Urothelium cell line (cell line): ENCODE measurements at regions not wholly inside any gene's neighbourhood (a gene's known extent, or its start where the extent isn't known, plus 50 kb on each side); places are given as distances from the start of the nearest gene placed in this dataset.

ENCODE experiments used
- DNase-seq: peaks from one replicate; pipeline ENCODE4 v3.0.0; 2011; ENCODE audit warnings: low spot score, mixed read lengths
- FAIRE-seq: peaks from 2 replicates; lab custom pipeline; 2011; peaks lifted over from hg19 to GRCh38; lab: Jason Lieb, UNC

DNA sequence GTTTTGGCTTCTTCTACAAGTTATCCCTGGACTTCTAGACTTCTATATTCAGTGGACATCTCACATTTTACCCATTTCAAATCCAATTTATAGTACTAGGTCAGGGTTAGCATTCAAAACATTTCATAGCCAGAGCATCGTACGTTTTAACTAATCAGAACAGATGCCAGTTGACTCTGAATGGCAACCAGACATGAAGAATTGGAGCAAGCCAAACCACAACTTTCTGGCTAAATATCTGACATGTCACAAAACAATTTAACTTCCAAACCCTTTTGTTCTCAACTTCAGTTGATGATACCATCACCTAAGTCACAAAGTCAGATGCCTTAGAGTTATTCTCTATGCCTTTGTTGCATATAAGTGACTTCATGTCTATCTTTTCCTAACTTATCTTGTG is 1105.7 kb downstream of the XPNPEP1 start:
- FAIRE-seq (no peak), DNase-seq (no peak)

DNA sequence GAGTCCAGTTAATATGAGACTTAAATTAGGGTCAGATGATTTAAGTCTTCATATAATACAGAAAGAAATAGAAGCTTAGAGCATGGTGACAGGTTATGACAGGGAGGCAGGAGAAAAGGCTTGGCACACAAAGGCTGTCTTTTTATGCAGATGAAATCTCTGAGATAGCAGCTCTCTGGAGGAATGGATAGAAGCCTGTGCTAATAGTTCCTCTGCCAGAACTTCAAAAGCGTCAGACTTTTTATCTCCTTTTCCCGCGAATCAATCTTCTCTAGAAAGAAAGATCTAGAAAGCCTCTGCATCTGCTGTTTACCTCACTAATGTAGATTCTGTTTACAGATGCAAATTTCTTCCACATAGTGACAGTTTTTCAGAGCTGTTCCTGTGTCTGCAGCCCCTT is 1106.2 kb downstream of the XPNPEP1 start:
- no peak for FAIRE-seq
- DNase-seq: no peak

DNA sequence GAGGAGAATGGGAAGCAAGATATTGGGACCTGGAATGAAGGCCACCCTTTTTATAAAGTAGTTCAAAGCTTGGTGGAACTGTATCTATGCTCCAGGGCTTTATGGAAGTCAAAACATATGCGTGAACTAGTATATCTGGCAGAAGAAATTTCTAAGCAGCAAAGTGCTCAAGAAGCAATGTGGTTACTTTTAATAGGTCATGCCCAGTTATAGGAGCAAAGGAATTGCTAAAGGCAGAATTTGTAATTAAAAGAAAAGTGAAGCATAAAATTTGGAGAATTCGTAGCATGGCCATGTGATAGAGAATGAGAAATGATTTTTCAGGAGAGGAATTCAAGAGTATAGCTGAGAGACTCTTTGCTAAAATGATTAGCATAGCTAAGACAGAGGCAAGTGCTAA is 1110.4 kb downstream of the XPNPEP1 start:
- FAIRE-seq (no peak), DNase-seq (no peak)

DNA sequence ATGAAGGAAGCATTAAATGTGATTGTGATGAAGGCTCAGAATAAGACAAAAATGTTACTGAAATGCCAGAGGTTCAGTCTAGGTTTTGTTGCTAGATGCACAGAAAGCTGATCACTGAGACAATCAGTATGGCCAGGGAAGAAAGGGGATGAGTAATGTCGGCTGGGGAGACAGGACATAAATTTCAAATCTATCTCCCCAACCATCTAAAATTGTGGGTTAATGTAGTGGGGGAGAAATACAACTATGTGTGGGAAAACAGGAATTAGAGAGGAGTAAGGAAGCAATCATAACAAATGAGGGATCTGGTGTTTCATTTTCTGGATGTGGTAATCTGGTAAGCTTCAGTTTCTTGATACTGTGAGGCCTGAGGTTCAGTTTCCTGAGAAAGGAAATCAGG is 1111.0 kb downstream of the XPNPEP1 start:
- no peak for DNase-seq
- FAIRE-seq: no peak

DNA sequence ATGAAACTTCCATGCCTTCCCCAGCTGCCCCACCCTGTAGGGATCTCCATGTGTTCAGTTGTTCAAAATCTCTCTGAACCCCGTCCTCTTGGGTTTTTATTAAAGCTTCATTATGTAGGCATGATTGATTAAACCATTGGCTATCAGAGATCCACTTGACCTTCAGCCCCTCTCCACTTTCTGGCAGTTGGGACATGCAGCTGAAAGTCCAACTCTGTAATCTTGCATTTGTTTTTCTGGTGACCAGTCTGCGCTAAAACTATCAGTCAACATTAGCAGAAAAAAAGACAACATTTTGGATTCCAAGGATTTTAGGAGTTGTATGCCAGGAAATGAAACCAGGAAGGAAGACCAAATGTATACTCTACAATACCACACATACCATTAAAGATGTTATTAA is 1115.1 kb downstream of the XPNPEP1 start:
- no peak for FAIRE-seq
- no peak for DNase-seq

DNA sequence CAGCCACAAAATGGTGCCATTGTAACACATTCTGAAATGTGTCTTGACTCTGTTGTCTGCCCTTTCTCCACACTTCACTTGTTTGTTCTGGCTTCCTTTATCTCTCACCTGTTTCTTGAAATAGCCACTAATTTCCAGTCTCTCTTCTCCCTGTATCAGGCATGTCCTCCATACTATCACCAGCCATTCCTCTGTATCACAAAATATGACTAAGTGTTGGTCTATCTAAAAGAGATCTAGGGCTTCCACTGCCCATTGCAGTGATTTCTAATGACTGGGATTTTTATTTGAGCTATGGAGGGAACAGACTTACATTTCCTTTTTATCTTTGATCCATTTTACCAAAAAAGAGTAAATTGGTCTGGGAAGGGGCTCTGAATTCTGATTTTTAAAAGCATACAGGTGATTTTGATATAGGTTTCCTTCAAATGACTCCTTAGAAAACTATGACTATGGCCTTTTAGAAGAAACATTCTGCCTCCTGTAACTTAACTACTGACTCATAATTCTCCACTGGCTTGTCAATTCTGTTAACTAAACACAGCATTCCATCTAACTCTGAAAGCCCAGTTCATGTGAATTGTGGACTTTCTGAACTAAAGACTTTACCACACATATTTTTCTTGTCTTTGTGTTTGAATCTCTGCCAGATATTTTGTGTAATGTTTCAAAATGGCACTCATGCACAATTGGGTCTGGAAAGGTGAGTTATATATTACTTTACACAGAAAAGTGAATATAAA is 1121.4 kb downstream of the XPNPEP1 start:
- FAIRE-seq (peak; percentile 30), DNase-seq (no peak)

DNA sequence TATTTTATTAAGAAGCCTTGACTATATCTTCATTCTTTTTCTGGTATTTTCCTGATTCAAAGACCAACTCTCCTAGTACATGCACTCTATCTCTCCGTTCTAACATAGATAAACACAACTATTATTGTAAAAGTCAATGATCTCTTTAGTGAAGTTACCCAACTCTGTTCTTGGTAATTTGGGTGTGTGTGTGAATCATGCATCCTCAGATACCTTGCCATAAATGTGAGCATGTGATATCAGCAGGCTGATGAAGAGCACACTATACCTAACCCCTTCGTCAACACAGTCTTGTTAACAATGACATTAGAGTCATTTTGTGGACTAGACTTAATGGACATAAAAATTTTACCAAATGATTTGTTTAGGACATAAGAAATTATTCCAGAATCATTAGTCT is 1122.1 kb downstream of the XPNPEP1 start:
- FAIRE-seq (no peak), DNase-seq (no peak)

DNA sequence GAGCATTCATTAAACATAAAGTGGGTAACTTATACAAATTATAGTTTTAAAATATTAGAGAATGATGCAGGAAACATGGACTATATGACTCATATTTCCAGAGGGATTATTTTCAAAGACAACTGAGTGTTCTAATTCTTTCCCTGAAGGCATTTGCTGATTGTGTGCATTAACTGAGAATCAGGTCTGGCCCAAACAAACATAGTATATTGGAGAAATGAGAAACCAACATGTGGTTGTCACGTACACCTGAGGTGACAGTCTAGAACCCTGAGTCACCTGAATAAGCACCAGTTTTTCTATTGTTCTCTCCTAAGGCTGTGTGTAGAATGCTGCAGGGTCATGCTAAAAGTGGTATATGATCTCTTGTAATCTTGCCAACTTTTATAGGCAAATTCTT is 1125.7 kb downstream of the XPNPEP1 start:
- no peak for FAIRE-seq

DNA sequence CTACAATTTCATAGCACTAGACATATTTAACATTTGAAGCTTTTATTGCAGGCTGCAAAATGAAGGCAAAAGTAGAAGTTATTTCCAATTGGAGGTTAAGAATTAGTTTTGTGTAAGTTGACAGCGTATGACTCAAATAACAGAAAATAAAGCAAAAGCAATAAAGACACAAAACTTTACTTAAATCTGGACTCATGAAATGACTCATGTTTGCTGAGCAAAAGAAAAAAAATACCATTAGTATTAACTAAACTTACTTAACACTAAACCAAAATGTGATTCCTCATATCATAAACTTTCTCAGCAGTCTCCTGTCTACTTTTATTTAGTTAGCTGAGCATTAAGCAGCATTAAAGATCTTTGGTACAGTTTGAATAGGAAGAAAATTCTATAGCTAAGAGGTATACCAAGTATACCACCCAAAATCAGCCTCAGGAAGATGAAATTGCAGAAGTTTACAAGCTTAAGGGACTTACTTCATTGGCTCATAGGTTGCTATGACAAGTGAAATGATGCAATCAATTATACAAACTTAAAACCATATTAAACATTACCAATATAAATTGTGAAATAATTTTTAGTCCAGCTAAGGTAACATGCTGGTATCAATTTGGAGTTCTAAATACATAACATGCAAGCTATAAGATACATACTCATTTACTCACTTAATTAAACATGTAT is 1131.4 kb downstream of the XPNPEP1 start:
- no peak for DNase-seq
- FAIRE-seq: no peak

More for the DNA sequence above, 1125.7 kb downstream of the XPNPEP1 start:
- DNase-seq: no peak

DNA sequence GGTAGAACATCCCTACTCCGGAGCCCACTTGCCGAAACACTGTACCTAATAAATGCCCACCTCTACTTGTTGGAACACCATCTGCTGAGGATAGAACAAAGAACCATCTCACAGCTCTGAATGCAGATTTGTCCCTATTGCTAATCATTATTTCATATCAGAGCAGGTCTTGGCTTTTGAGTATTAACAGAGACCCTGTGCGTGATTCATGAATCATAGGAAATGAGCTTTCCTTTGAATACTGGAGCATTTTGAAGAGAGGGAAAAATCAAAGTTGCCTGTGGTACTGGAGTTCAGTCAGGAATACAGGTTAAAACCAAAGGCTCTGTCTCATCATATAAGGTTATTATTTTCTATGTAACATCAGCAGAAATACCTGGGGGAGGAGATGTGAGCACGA is 1132.3 kb downstream of the XPNPEP1 start:
- DNase-seq (no peak), FAIRE-seq (no peak)

DNA sequence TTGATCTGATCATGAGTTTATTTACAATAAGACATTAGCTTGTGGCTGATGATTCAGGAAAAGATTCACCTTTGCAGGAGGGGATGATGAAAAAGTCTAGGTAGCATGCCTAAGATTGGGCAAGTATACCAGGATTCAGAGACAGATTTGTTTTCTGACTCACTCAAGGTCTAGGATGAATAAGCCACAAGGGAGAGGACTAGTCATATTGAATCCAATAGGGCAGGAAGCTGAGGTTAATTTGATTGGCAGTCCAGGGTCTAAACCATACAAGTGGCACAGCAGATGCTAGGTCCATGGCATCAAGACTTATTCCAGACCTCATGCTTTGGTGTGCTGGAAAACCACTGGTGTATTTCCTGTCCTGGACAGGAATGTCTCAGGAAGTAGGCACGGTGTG is 1133.4 kb downstream of the XPNPEP1 start:
- FAIRE-seq (peak; percentile 48), DNase-seq (peak; percentile 63)

DNA sequence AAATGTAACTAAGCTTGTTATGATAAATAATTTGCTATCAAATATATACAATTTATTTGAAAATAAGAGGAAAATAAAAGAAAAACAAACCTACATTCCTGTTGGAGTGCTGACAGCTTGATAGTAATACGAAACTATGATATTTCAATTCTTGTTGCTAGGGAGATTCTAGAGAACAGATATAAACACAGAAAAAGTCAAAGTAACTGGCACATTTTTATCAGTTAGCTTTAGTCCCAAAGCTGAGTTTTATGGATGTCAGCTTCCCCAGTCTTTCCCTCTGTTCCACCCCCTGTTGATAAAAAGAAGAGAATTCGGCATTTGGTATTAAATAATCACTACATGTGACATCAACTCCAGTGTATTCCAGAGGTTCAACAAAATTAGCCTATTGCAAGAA is 1134.0 kb downstream of the XPNPEP1 start:
- DNase-seq (no peak), FAIRE-seq (no peak)

DNA sequence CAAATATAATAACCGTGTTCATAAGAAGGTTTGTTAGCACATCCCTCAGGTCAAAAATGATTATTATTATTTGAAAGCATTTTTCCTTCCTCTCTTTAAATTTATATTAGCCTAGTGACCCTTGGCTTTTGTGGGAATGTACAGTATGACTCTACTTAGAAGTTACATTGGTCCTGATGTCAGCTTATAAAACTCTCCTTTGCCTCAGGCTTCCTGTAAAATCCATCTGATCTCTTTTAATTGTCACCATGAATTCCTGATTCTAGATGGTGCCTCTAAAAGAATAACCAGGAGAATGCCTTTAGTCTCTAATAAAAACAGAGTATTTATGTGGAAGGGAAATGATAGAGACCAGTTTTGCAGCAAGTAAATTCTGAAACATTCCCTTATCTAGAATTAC is 1134.4 kb downstream of the XPNPEP1 start:
- DNase-seq (no peak), FAIRE-seq (no peak)

DNA sequence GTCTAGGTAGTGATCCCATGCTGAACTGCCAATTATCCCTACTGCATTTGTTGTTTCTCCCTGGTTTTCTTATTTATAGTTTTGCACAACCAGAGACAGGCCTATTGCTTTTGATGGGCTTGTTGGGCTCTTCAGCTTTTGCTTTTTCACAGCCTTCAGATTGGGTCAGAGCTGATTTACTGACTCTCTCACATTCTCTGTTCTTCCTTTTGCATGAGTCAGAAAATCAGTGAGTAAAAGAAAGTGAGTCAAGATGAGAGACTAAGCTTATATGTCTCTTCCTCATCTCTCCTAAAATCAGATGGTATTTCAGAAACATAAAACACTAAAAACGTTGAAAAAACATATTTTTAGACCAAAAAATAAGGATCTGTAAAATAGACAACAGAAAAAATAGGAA is 1135.4 kb downstream of the XPNPEP1 start:
- FAIRE-seq (no peak), DNase-seq (no peak)

DNA sequence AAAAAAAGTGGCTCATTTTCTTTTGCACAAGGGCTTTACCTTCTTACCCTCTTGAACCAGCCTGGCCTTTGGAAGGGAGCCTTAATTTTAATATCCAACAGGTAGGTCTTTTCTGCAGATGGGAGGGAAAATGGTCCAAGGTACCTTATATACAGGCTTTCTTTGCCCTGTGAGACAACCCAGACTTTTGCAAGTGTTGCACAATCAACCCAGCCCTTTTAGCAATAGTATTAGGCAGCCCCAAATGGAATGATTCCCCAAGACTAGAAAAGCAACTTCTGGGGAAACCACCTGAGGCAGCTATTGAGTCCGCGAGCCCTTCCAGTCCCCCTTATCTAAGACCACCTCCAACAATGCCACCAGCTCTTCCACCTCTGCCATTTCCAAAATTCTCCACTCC is 1138.3 kb downstream of the XPNPEP1 start:
- FAIRE-seq: no peak
- no peak for DNase-seq

DNA sequence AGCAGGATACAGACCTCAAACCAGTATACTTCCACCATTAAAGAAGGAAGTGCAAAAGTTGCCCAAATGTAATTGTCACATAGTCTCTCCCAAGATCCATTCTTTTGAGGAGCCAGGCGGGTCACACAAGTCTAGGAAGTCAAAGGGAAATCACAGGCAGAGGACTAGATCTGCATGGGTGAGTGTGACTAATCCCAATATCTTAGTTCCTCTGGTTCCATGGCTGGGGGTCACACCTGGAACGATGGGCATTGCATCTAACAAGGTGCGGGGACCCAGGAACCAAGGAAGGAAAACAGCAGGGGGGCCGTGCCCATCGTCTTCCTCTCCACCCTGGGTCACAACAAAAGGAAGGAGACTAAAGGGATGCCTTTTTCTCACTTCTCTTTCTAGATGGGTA is 1138.8 kb downstream of the XPNPEP1 start:
- no peak for FAIRE-seq
- DNase-seq: no peak

DNA sequence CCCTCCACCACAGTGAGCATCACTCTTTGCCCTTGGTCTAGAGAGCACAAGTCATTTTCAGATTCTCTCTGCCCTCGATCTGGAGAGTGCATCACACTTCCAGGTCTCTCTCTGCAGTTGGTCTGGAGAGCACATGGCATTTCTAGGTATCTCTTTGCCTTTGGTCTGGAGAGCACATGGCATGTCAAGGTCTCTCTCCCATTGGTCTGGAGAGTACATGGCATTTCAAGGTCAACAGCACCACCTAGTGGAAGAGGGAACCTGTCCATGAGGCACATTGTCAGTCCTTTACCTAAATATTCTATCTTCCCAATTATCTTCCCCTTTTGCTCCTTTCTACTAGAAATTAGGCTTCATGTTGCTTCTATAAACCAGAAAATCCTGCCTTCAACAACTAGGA is 1139.4 kb downstream of the XPNPEP1 start:
- FAIRE-seq (no peak), DNase-seq (peak; percentile 33)

DNA sequence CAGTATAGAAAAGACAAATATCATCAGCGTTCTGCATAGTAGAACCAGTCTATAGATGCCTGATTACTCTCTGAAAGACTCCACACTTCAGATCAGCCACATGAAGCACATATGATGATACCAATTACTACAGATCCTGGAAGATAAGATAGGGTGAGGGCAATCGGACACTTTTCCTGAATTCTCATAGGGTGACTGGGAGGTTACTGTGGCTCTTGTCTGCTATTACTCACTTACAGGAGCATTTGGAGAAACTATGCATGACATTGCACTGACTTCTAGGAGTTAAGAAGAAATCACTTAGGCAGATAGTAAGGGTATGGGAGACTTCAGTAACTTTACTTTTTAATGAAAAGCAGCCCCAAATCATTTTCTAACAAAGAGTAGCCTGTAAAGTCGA is 1140.9 kb downstream of the XPNPEP1 start:
- no peak for FAIRE-seq

DNA sequence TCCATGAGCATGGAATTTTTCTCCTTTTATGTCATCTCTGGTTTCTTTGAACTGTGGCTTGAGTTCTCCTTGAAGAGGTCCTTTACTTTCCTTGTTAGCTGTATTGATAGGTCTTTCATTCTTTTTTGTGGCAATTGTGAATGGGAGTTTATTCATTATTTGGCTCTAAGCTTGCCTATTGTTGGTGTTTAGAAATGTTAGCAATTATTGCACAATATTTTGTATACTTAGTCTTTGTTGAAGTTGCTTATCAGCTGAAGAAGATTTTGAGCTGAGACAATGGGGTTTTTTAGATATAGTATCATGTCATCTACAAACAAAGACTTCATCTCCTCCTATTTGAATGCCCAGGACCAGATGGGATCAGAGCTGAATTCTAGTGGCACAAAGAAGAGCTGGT is 1143.8 kb downstream of the XPNPEP1 start:
- FAIRE-seq (no peak), DNase-seq (no peak)

More for the DNA sequence above, 1140.9 kb downstream of the XPNPEP1 start:
- no peak for DNase-seq

DNA sequence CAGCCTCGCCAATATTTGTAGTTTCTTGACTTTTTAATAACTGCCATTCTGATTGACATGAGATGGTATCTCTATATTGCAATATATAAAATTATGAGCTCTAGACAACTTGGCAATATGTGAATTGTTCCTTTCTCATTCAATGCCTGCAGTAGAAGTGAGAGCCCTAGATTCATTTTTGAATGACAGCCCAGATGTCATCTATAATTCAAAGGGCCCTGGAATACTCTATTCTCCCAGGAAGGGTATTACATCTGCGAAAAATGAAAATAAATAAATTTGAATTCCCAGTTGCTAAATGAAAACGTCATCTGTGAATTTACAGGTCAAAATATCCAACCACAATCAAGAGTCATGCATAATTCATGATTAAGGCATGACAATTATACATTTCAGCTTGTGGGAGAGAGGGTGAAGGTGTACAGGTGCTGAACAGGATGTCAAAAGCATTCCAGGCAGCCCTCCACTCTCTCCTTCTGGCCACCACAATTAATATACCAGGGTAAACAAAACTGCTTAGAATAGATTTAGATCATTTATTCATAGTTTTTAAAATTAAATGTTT is 1147.3 kb downstream of the XPNPEP1 start:
- FAIRE-seq (no peak), DNase-seq (no peak)

DNA sequence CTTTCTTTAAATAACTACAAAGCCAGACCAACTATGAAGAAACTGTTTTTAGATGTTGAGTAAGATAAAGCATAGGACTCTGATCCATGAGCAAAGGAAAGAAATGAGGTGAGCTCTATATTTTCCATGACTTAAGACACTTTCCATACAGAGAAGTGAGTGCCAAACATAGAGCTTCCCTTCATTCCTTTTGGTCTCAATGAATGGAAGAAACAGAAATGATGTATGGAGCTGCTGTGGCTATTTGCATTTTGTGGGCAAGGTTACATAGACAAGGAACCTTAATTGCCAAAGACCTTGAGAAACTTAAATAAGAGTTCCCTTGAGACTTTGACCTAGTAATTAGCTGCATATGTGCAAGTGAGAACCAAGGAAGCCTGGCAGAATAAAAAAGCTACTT is 1152.2 kb downstream of the XPNPEP1 start:
- no peak for DNase-seq
- FAIRE-seq: no peak

DNA sequence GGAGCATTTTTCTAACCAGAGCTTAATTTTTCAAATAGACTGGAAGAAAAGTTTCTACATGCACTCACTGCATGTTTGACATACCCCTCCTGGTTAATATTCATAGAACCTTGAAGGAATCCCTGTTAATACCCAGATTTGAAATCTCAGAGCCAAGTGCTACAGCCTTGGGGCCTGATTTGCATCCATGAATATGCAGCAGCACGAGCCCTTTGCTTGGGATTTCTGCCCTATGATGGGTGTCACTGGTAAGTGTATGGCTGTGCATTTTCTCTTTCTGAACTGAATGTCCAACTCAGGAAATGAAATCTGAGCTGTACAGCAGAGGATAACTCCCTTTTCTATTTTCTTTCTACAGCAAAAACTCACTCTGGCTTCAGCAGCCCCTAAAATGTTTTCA is 1157.5 kb downstream of the XPNPEP1 start:
- FAIRE-seq: no peak
- DNase-seq: no peak
